GM18520 (cell line): ENCODE measurements at regions not wholly inside any gene's neighbourhood (a gene's known extent, or its start where the extent isn't known, plus 50 kb on each side); places are given as distances from the start of the nearest gene placed in this dataset.

Source experiments
- ATAC-seq: cut with Tn5 transposase; IDR thresholded peaks from one replicate; pipeline ENCODE4 v1.9.1; 2021; ENCODE audit not compliant: unreplicated experiment

GRCh38 chr16:79805621-79806020, 205.1 kb upstream of the MAF start:
- ATAC-seq, result no peak

GRCh38 chr16:79801646-79802045, 201.1 kb upstream of the MAF start:
- ATAC-seq, result no peak

- peak; percentile 48 for ATAC-seq
Measured at GRCh38 chr16:79800016-79800608, 199.6 kb upstream of the MAF start.

- no peak for ATAC-seq
Measured at GRCh38 chr16:79798416-79799053, 198.0 kb upstream of the MAF start.

GRCh38 chr16:79797486-79797885, 196.9 kb upstream of the MAF start:
- no peak for ATAC-seq

- ATAC-seq, result no peak
Measured at GRCh38 chr16:79795556-79795955, 195.0 kb upstream of the MAF start.

- no peak for ATAC-seq
Measured at GRCh38 chr16:79794941-79795340, 194.4 kb upstream of the MAF start.

- no peak for ATAC-seq
Measured at GRCh38 chr16:79792664-79793351, 192.3 kb upstream of the MAF start.

GRCh38 chr16:79792076-79792475, 191.5 kb upstream of the MAF start:
- ATAC-seq, result no peak

GRCh38 chr16:79790854-79791253, 190.3 kb upstream of the MAF start:
- no peak for ATAC-seq

- ATAC-seq, result no peak
Measured at GRCh38 chr16:79788949-79789348, 188.4 kb upstream of the MAF start.

- ATAC-seq, result no peak
Measured at GRCh38 chr16:79786389-79786788, 185.9 kb upstream of the MAF start.

GRCh38 chr16:79784007-79784406, 183.5 kb upstream of the MAF start:
- ATAC-seq, result no peak

GRCh38 chr16:79777679-79778078, 177.1 kb upstream of the MAF start:
- ATAC-seq, result no peak

- ATAC-seq, result no peak
Measured at GRCh38 chr16:79776243-79776847, 175.8 kb upstream of the MAF start.

GRCh38 chr16:79772784-79773183, 172.2 kb upstream of the MAF start:
- ATAC-seq, result no peak

- no peak for ATAC-seq
Measured at GRCh38 chr16:79772048-79772447, 171.5 kb upstream of the MAF start.

- peak; percentile 87 for ATAC-seq
Measured at GRCh38 chr16:79770244-79771064, 169.9 kb upstream of the MAF start.

GRCh38 chr16:79769928-79770243, 169.3 kb upstream of the MAF start:
- ATAC-seq, result no peak

- ATAC-seq, result no peak
Measured at GRCh38 chr16:79769270-79769927, 168.9 kb upstream of the MAF start.
